ENCODE measurements at regions not wholly inside any gene's neighbourhood (a gene's known extent, or its start where the extent isn't known, plus 50 kb on each side); places are given as distances from the start of the nearest gene placed in this dataset.

DNA sequence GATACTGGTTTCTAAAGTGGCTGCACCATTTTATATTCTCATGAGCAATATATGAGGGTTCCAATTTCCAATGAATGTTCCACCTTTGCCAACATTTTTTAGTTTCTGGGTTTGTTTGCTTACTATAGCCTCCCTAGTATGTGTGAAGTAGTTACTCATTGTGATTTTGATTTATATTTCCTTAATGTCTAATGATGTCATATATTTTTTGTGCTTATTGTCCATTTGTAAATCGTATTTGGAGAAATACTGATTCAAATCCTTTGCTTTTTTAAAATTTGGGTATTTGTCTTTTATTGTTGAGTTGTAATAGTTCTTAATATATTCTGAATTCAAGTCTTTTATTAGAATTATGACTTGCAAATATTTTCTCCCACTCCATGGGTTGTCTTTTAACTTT is 161.0 kb upstream of the C11orf58 start:
- TF ChIP-seq, protein P1, sequence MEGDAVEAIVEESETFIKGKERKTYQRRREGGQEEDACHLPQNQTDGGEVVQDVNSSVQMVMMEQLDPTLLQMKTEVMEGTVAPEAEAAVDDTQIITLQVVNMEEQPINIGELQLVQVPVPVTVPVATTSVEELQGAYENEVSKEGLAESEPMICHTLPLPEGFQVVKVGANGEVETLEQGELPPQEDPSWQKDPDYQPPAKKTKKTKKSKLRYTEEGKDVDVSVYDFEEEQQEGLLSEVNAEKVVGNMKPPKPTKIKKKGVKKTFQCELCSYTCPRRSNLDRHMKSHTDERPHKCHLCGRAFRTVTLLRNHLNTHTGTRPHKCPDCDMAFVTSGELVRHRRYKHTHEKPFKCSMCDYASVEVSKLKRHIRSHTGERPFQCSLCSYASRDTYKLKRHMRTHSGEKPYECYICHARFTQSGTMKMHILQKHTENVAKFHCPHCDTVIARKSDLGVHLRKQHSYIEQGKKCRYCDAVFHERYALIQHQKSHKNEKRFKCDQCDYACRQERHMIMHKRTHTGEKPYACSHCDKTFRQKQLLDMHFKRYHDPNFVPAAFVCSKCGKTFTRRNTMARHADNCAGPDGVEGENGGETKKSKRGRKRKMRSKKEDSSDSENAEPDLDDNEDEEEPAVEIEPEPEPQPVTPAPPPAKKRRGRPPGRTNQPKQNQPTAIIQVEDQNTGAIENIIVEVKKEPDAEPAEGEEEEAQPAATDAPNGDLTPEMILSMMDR (IDR thresholded peaks at IDR 0.05): no peak
- TF ChIP-seq POLR2AphosphoS5 (IDR thresholded peaks at IDR 0.05): no peak
